ENCODE measurements at regions not wholly inside any gene's neighbourhood (a gene's known extent, or its start where the extent isn't known, plus 50 kb on each side); places are given as distances from the start of the nearest gene placed in this dataset.

DNA sequence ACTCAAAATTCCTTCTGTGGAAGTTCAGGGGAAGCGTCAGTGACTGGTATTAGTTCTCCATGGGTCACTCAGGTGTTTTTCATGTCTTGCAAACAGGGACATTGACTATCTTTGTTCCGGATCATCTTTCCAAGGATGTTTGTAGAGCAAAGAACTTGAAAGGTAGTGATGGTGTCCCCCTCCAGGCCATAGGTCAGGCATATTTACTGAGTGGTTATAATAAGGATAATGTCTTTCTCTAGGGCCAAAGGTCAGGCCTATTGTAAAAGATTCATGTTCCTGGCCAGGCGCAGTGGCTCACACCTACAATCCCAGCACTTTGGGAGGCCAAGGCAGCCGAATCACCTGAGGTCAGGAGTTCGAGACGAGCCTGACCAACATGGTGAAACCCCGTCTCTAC lies 614.8 kb downstream of the KIF4B start:
- TF ChIP-seq, protein P1, sequence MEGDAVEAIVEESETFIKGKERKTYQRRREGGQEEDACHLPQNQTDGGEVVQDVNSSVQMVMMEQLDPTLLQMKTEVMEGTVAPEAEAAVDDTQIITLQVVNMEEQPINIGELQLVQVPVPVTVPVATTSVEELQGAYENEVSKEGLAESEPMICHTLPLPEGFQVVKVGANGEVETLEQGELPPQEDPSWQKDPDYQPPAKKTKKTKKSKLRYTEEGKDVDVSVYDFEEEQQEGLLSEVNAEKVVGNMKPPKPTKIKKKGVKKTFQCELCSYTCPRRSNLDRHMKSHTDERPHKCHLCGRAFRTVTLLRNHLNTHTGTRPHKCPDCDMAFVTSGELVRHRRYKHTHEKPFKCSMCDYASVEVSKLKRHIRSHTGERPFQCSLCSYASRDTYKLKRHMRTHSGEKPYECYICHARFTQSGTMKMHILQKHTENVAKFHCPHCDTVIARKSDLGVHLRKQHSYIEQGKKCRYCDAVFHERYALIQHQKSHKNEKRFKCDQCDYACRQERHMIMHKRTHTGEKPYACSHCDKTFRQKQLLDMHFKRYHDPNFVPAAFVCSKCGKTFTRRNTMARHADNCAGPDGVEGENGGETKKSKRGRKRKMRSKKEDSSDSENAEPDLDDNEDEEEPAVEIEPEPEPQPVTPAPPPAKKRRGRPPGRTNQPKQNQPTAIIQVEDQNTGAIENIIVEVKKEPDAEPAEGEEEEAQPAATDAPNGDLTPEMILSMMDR (IDR thresholded peaks at IDR 0.05; ENCODE audit: low read depth, low read length): no peak
- no peak for DNase-seq

DNA sequence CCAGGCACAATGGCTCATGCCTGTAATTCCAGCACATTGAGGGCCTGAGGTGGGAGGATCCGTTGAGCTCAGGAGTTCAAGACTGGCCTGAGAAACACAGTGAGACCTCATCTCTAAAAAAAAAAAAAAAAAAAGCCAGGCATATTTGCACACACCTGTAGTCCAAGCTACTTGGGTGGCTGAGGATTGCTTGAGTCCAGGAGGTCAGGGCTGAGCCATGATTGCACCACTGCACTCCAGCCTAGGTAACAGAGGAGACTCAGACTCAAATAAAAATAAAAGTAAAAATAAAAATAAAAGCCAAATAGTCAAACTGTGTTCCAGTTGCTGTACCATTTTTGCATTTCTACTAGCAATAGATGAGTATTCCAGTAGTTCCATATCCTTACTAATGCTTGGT lies 616.0 kb downstream of the KIF4B start:
- TF ChIP-seq, protein P1 (IDR thresholded peaks at IDR 0.05; ENCODE audit: low read depth, low read length): no peak

More for the DNA sequence above, 614.8 kb downstream of the KIF4B start:
- H3K27me3 ChIP-seq (ENCODE audit: insufficient read depth, low read depth, severe bottlenecking): no peaks in the 10 kb centered on the region
- H3K4me3 ChIP-seq (ENCODE audit: low read depth, low read length): no peak overlapping the region
- no peaks in the 10 kb centered on the region for H3K9me3 ChIP-seq (ENCODE audit: severe bottlenecking)
- no peaks in the 10 kb centered on the region for H3K36me3 ChIP-seq
- no peak overlapping the region for H3K27ac ChIP-seq

DNA sequence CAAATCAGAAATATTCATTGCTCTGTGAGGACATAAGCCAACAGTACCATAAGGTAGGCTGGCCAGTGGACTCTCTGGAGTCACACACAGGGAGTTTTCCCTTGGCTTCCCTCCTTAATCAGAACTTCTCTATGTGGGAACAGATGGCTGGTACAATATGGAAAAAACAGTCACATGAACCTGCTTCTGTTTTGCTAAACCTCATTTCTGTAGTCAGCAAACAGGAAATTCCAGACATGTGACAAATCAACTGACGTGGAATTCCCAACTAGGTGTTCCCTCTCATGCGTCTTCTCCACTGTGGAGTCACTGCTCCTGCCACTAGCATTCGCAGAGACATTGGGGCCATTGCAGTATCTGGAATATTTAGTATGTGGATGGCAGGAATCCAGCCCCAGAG lies 617.6 kb downstream of the KIF4B start:
- Histone ChIP-seq H3K9me3 (ENCODE audit: severe bottlenecking) (peaks cover 3% of the 10 kb centered on the region), H3K4me3 (ENCODE audit: low read depth, low read length) (no peak overlapping the region), H3K36me3 (no peaks in the 10 kb centered on the region), H3K27ac (no peak overlapping the region), H3K27me3 (ENCODE audit: insufficient read depth, low read depth, severe bottlenecking) (no peaks in the 10 kb centered on the region)
- TF ChIP-seq, protein P1 (IDR thresholded peaks at IDR 0.05; ENCODE audit: low read depth, low read length): no peak
- DNase-seq: no peak

More for the DNA sequence above, 616.0 kb downstream of the KIF4B start:
- Histone ChIP-seq H3K4me3 (ENCODE audit: low read depth, low read length) (no peak overlapping the region), H3K36me3 (no peaks in the 10 kb centered on the region), H3K27me3 (ENCODE audit: insufficient read depth, low read depth, severe bottlenecking) (no peaks in the 10 kb centered on the region), H3K27ac (no peak overlapping the region), H3K9me3 (ENCODE audit: severe bottlenecking) (peaks cover 3% of the 10 kb centered on the region)
- no peak for DNase-seq

DNA sequence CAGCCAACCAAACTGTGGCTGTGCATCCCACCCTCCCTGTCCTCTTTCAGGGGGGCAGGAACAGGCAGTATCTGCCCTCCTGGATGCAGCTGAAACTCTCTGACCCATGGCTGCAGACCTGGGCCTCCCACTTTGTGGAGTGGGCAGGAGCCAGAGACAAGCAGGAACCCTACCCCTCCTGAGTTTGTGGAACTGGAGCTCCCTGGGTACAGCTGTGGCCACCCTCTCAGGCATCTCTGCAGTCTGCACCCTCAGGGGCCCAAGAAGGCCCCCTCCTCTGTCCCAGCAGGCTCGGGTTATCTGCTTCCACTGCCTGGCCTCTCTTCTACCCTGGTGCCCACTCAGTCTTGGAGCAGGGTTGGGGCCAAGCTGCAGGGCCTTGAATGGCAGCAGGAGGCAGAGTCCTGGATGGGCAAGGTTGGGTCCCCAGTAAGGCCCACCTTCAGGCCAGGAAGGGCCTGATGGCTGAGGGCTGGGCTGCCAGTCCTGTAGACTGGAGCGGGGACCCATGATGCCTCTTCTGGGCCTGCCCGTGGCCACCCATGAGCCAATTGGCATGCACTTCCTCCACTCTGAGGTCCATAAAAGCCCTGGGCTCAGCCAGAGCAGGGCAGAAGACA lies 619.9 kb downstream of the KIF4B start:
- TF ChIP-seq, protein P1 (IDR thresholded peaks at IDR 0.05; ENCODE audit: low read depth, low read length): no peak
- Histone ChIP-seq H3K36me3 (no peaks in the 10 kb centered on the region), H3K4me3 (ENCODE audit: low read depth, low read length) (no peak overlapping the region), H3K27ac (no peak overlapping the region), H3K27me3 (ENCODE audit: insufficient read depth, low read depth, severe bottlenecking) (no peaks in the 10 kb centered on the region), H3K9me3 (ENCODE audit: severe bottlenecking) (peaks cover 3% of the 10 kb centered on the region)
- no peak for DNase-seq

DNA sequence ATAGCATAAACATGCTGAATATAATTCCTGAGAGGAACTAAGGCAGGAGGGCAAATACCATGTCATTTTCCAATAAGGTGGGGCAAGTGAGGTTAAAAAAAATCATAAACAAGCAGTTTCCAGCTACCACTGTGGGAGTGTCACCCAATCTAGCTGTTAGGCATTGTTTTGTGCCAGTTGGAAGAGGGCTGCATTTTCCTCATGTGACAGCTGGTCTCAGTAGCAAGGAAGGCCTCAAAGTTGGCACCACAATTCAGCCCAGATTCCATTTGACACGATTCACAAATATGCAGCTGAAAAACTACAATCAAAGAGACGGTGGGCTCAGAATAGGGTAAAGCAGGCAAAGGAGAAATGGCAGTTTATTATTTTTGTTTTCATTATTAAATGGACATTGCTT lies 636.1 kb downstream of the KIF4B start:
- no peaks in the 10 kb centered on the region for H3K9me3 ChIP-seq (ENCODE audit: severe bottlenecking)
- DNase-seq: no peak
- H3K36me3 ChIP-seq: no peaks in the 10 kb centered on the region
- no peak overlapping the region for H3K27ac ChIP-seq
- H3K4me3 ChIP-seq (ENCODE audit: low read depth, low read length): no peak overlapping the region
- H3K27me3 ChIP-seq (ENCODE audit: insufficient read depth, low read depth, severe bottlenecking): no peaks in the 10 kb centered on the region
- TF ChIP-seq, protein P1 (IDR thresholded peaks at IDR 0.05; ENCODE audit: low read depth, low read length): no peak

DNA sequence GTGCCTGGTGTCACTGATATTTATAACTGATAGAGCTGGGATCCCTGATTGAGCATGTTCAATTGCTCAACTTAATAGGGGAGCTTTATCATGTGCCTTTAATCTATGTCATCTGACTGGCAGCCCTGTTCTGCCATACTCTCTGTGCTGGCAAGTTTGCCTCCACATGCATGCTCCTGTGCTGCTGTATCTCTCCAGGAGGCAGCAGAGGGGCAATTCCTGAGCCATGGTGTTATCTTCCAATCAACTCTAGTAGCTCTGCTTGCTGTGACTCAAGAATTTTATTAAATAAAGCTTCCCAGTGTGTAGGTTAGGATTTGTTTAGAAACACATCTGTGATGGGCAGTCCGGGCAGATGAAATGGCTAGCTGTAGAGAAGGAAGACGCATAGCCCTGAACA lies 642.0 kb downstream of the KIF4B start:
- TF ChIP-seq, protein P1 (IDR thresholded peaks at IDR 0.05; ENCODE audit: low read depth, low read length): no peak
- DNase-seq: no peak
- H3K4me3 ChIP-seq (ENCODE audit: low read depth, low read length): no peak overlapping the region

More for the DNA sequence above, 642.0 kb downstream of the KIF4B start:
- no peaks in the 10 kb centered on the region for H3K27me3 ChIP-seq (ENCODE audit: insufficient read depth, low read depth, severe bottlenecking)
- H3K27ac ChIP-seq: no peak overlapping the region
- no peaks in the 10 kb centered on the region for H3K36me3 ChIP-seq
- H3K9me3 ChIP-seq (ENCODE audit: severe bottlenecking): no peaks in the 10 kb centered on the region

All from WERI-Rb-1 (cell line).